ENCODE measurements at regions not wholly inside any gene's neighbourhood (a gene's known extent, or its start where the extent isn't known, plus 50 kb on each side); places are given as distances from the start of the nearest gene placed in this dataset.

GRCh38 chr5:93034621-93035590, 546.1 kb downstream of the NR2F1-AS1 start:
- CTCF ChIA-PET: interaction anchor here (0.8 to 1.4 kb wide), 3 partner anchors 15 to 105 kb away, joined by 3 read pairs; no protein-coding TSS in a partner anchor
- no peak for DNase-seq (ENCODE audit: extremely low spot score)
- TF ChIP-seq CTCF (IDR thresholded peaks at IDR 0.05; ENCODE audit: control extremely low read depth, extremely low read depth, low read depth, missing control alignments): no peak
- POLR2A ChIA-PET: no interaction called here

GRCh38 chr5:93022796-93023447, 558.1 kb downstream of the NR2F1-AS1 start:
- POLR2A ChIA-PET: no interaction called here

GRCh38 chr5:93022211-93022610, 558.8 kb downstream of the NR2F1-AS1 start:
- DNase-seq (ENCODE audit: extremely low spot score): no peak
- no peak for TF ChIP-seq CTCF (IDR thresholded peaks at IDR 0.05; ENCODE audit: control extremely low read depth, extremely low read depth, low read depth, missing control alignments)
- ChIA-PET CTCF (interaction anchor here (1.6 kb wide), 1 partner anchor 15 kb away, joined by 4 read pairs; no protein-coding TSS in a partner anchor), POLR2A (no interaction called here)

More at GRCh38 chr5:93022796-93023447, 558.1 kb downstream of the NR2F1-AS1 start:
- CTCF ChIA-PET: interaction anchor here (1.6 kb wide), 1 partner anchor 15 kb away, joined by 4 read pairs; no protein-coding TSS in a partner anchor
- no peak for DNase-seq (ENCODE audit: extremely low spot score)
- no peak for TF ChIP-seq CTCF (IDR thresholded peaks at IDR 0.05; ENCODE audit: control extremely low read depth, extremely low read depth, low read depth, missing control alignments)

- ChIA-PET POLR2A (no interaction called here), CTCF (no interaction called here)
- DNase-seq (ENCODE audit: extremely low spot score): no peak
- no peak for TF ChIP-seq CTCF (IDR thresholded peaks at IDR 0.05; ENCODE audit: control extremely low read depth, extremely low read depth, low read depth, missing control alignments)
Observed at GRCh38 chr5:93019896-93020295, 561.1 kb downstream of the NR2F1-AS1 start.

GRCh38 chr5:93018461-93018860, 562.6 kb downstream of the NR2F1-AS1 start:
- no peak for DNase-seq (ENCODE audit: extremely low spot score)
- ChIA-PET POLR2A (no interaction called here), CTCF (no interaction called here)
- TF ChIP-seq CTCF (IDR thresholded peaks at IDR 0.05; ENCODE audit: control extremely low read depth, extremely low read depth, low read depth, missing control alignments): no peak

- no peak for DNase-seq (ENCODE audit: extremely low spot score)
- CTCF ChIA-PET: no interaction called here
- POLR2A ChIA-PET: no interaction called here
- TF ChIP-seq CTCF (IDR thresholded peaks at IDR 0.05; ENCODE audit: control extremely low read depth, extremely low read depth, low read depth, missing control alignments): no peak
Observed at GRCh38 chr5:93017849-93018248, 563.2 kb downstream of the NR2F1-AS1 start.

All from GM10248 (cell line).